Tibial nerve (tissue), 4 donors: ENCODE measurements at regions not wholly inside any gene's neighbourhood (a gene's known extent, or its start where the extent isn't known, plus 50 kb on each side); places are given as distances from the start of the nearest gene placed in this dataset.

Experiments
- CTCF ChIP-seq, 5 experiments: fragments of 200-600 bp in 3 of 5; fragments of 450-650 bp in 2 of 5; sonication (generic) in 3 of 5; IDR thresholded peaks; one replicate each; pipeline ENCODE4 v1.5.1; 2016 to 2019; ENCODE audit warnings: antibody characterized with exemption in 5 of 5, mild to moderate bottlenecking in 3 of 5, moderate library complexity in 2 of 5
- EP300 ChIP-seq, 2 donors: sonication (generic); formaldehyde crosslinking; IDR thresholded peaks; one replicate each; pipeline ENCODE4 v1.6.1; 2017; ENCODE audit warnings: antibody characterized with exemption in 2 of 2, mild to moderate bottlenecking in 1 of 2
- POLR2A ChIP-seq, 2 donors: fragments of 450-650 bp; IDR thresholded peaks; one replicate each; pipeline ENCODE4 v1.6.1; 2017; ENCODE audit warnings: antibody characterized with exemption in 2 of 2, mild to moderate bottlenecking in 2 of 2, moderate library complexity in 2 of 2

- no peak for TF ChIP-seq CTCF (IDR thresholded peaks at IDR 0.05)
- no peak for TF ChIP-seq POLR2A (IDR thresholded peaks at IDR 0.05)
- TF ChIP-seq EP300 (IDR thresholded peaks at IDR 0.05), result no peak
These were observed 94.5 kb upstream of the SIRPG start for GRCh38 chr20:1752045-1752444.
